Trophoblast cell (in vitro differentiated cells and primary cell): ENCODE measurements at regions not wholly inside any gene's neighbourhood (a gene's known extent, or its start where the extent isn't known, plus 50 kb on each side); places are given as distances from the start of the nearest gene placed in this dataset.

Source experiments
- DNase-seq, 2 donors: peaks; one replicate each; pipeline ENCODE4 v3.0.0-alpha.2; 2016
- H2AFZ ChIP-seq: 2 replicates; pipeline ENCODE4 v1.6.1; 2013; ENCODE audit warnings: low read length, moderate library complexity, mild to moderate bottlenecking; ENCODE audit not compliant: insufficient read depth, poor library complexity
- H2AK5ac ChIP-seq: 2 replicates; pipeline ENCODE4 v1.6.1; 2013; ENCODE audit warnings: mild to moderate bottlenecking, low read length
- H2BK120ac ChIP-seq: 2 replicates; pipeline ENCODE4 v1.6.1; 2013; ENCODE audit warnings: low read length, mild to moderate bottlenecking, moderate library complexity; ENCODE audit not compliant: insufficient read depth, poor library complexity
- H2BK12ac ChIP-seq: 2 replicates; pipeline ENCODE4 v1.6.1; 2013; ENCODE audit warnings: mild to moderate bottlenecking, low read length, moderate library complexity
- H2BK5ac ChIP-seq: 2 replicates; pipeline ENCODE4 v1.6.1; 2013; ENCODE audit warnings: low read length, low read depth, moderate library complexity, mild to moderate bottlenecking; ENCODE audit not compliant: poor library complexity
- H3K14ac ChIP-seq: 2 replicates; pipeline ENCODE4 v1.6.1; 2013; ENCODE audit warnings: mild to moderate bottlenecking, low read length
- H3K18ac ChIP-seq: 2 replicates; pipeline ENCODE4 v1.6.1; 2013; ENCODE audit warnings: mild to moderate bottlenecking, low read length
- H3K23ac ChIP-seq: 2 replicates; pipeline ENCODE4 v1.6.1; 2013; ENCODE audit warnings: low read length
- H3K27ac ChIP-seq: 2 replicates; pipeline ENCODE4 v1.5.1; 2013; ENCODE audit warnings: low read depth, mild to moderate bottlenecking, inconsistent platforms, low read length, moderate library complexity
- H3K27me3 ChIP-seq: 2 replicates; pipeline ENCODE4 v1.6.1; 2013; ENCODE audit warnings: inconsistent platforms, mild to moderate bottlenecking, low read length, moderate library complexity; ENCODE audit not compliant: insufficient read depth
- H3K36me3 ChIP-seq, 2 experiments: 1 replicate in 1 of 2; 2 replicates in 1 of 2; pipeline ENCODE4 v1.6.1; 2013; ENCODE audit warnings: low read length in 2 of 2, mild to moderate bottlenecking in 2 of 2, moderate library complexity in 1 of 2; ENCODE audit not compliant: insufficient read depth in 2 of 2, control insufficient read depth in 1 of 2
- H3K4ac ChIP-seq: 2 replicates; pipeline ENCODE4 v1.6.1; 2013; ENCODE audit warnings: low read depth, mild to moderate bottlenecking, low read length, moderate library complexity
- H3K4me1 ChIP-seq, 2 experiments: 1 replicate in 1 of 2; 2 replicates in 1 of 2; pipeline ENCODE4 v1.6.1; 2013; ENCODE audit warnings: low read length in 2 of 2, mild to moderate bottlenecking in 2 of 2, moderate library complexity in 1 of 2; ENCODE audit not compliant: insufficient read depth in 2 of 2, control insufficient read depth in 1 of 2
- H3K4me2 ChIP-seq: 2 replicates; pipeline ENCODE4 v1.6.1; 2013; ENCODE audit warnings: inconsistent platforms, mild to moderate bottlenecking, low read length, moderate library complexity
- H3K4me3 ChIP-seq: 2 replicates; pipeline ENCODE4 v1.5.1; 2013; ENCODE audit warnings: mild to moderate bottlenecking, low read depth, low read length, inconsistent platforms
- H3K79me1 ChIP-seq: one replicate; pipeline ENCODE4 v1.6.1; 2013; ENCODE audit warnings: low read length
- H3K79me2 ChIP-seq: 2 replicates; pipeline ENCODE4 v1.6.1; 2013; ENCODE audit warnings: low read length, mild to moderate bottlenecking; ENCODE audit not compliant: control insufficient read depth, insufficient read depth, poor library complexity
- H3K9ac ChIP-seq: 2 replicates; pipeline ENCODE4 v1.6.1; 2013; ENCODE audit warnings: mild to moderate bottlenecking, low read length
- H3K9me3 ChIP-seq: 2 replicates; pipeline ENCODE4 v1.6.1; 2013; ENCODE audit warnings: low read depth, mild to moderate bottlenecking, control low read depth, inconsistent platforms, low read length; ENCODE audit not compliant: insufficient read depth
- H4K12ac ChIP-seq: 2 replicates; pipeline ENCODE4 v1.6.1; 2013; ENCODE audit warnings: low read depth, mild to moderate bottlenecking, low read length, moderate library complexity
- H4K8ac ChIP-seq: 2 replicates; pipeline ENCODE4 v1.6.1; 2013; ENCODE audit warnings: low read depth, mild to moderate bottlenecking, low read length, moderate library complexity
- H4K91ac ChIP-seq: one replicate; pipeline ENCODE4 v1.6.1; 2013; ENCODE audit warnings: low read depth, mild to moderate bottlenecking, low read length, moderate library complexity
- WGBS: extraction: QIAGEN DNeasy Blood & Tissue Kit; methylation state at CpG from one replicate; pipeline ENCODE4 v1.1.7; 2013; ENCODE audit warnings: missing lambda C conversion rate; ENCODE audit not compliant: insufficient read length, insufficient coverage; ENCODE audit errors: extremely low coverage; 5-methylcytosine and 5-hydroxymethylcytosine counted together

DNA sequence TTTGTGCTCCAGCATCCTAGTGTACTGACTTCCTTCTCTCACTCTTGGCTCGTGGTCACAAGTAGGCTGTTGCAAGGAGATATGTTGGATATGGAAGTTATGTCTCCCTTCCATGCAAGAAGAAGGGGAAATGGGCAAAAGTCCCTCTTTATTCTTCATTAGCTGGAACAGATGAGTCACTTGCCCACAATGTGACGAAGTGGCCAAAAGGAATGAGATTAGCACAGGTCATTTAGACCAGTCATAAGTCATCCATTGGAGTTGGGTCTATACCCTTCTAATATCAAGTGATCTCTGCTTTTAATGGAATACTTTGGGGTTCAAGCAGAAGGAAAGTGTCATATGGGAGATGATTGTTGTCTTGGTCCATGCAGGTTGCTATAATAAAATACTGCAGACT lies 91.2 kb upstream of the NGF start:
- H3K9me3 ChIP-seq = no peaks in the 10 kb centered on the region
- no peak overlapping the region for H4K12ac ChIP-seq
- no peak overlapping the region for H2BK120ac ChIP-seq
- H3K23ac ChIP-seq = no peak overlapping the region
- no CpG with 5 or more reads among the region's 2 CpGs for WGBS
- H3K79me2 ChIP-seq = no peaks in the 10 kb centered on the region
- H3K79me1 ChIP-seq = peaks cover 2% of the 10 kb centered on the region
- H3K4me1 ChIP-seq = peaks cover 0 to 4% of the 10 kb centered on the region in 2 experiments
- no peak overlapping the region for H2BK12ac ChIP-seq
- no peak overlapping the region for H3K14ac ChIP-seq
- H3K18ac ChIP-seq = no peak overlapping the region
- H2BK5ac ChIP-seq = no peak overlapping the region
- no peaks in the 10 kb centered on the region for H3K27me3 ChIP-seq
- no peak overlapping the region for H3K4me3 ChIP-seq
- no peak overlapping the region for H2AK5ac ChIP-seq
- no peak overlapping the region for H4K91ac ChIP-seq
- no peak overlapping the region for H3K9ac ChIP-seq
- H3K27ac ChIP-seq = no peak overlapping the region
- no peak overlapping the region for H4K8ac ChIP-seq
- DNase-seq = peak in 1 of 2 donors; percentile 42
- H2AFZ ChIP-seq = no peak overlapping the region
- no peak overlapping the region for H3K4me2 ChIP-seq
- H3K4ac ChIP-seq = no peak overlapping the region
- H3K36me3 ChIP-seq = no peaks in the 10 kb centered on the region

DNA sequence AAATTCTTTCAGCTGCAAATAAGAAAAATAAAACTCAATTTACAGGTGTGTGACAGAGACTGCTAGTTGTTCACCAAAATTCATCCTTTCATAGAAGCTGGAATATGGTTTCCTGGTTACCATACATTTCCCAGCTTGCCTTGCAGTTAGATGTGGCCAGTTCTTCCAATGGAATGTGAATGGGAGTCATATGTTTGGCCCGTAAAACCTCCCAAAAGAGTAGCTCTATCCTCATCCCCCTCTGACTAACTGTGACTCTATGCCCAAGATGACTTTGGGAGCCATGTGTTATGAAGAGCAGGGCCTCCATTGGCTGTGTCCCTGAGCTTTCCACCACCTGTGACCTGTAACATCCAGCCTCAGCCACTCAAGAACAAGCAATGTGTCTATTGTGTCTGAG lies 90.6 kb upstream of the NGF start:
- H3K23ac ChIP-seq = no peak overlapping the region
- no peak overlapping the region for H2BK120ac ChIP-seq
- no peak overlapping the region for H4K8ac ChIP-seq
- H3K79me2 ChIP-seq = no peaks in the 10 kb centered on the region
- DNase-seq = no peak
- H4K91ac ChIP-seq = no peak overlapping the region
- no peak overlapping the region for H3K4me3 ChIP-seq
- H3K4me2 ChIP-seq = no peak overlapping the region
- H3K27ac ChIP-seq = no peak overlapping the region
- no peak overlapping the region for H3K4ac ChIP-seq
- no peak overlapping the region for H3K18ac ChIP-seq
- no peaks in the 10 kb centered on the region for H3K36me3 ChIP-seq
- no peak overlapping the region for H2BK5ac ChIP-seq
- H3K9ac ChIP-seq = no peak overlapping the region
- WGBS = no CpG with 5 or more reads among the region's 1 CpG
- H3K27me3 ChIP-seq = no peaks in the 10 kb centered on the region
- no peak overlapping the region for H2BK12ac ChIP-seq
- no peak overlapping the region for H4K12ac ChIP-seq
- H3K79me1 ChIP-seq = peaks cover 2% of the 10 kb centered on the region
- H3K9me3 ChIP-seq = no peaks in the 10 kb centered on the region
- H3K4me1 ChIP-seq = peaks cover 0 to 4% of the 10 kb centered on the region in 2 experiments
- no peak overlapping the region for H2AFZ ChIP-seq
- H2AK5ac ChIP-seq = no peak overlapping the region
- no peak overlapping the region for H3K14ac ChIP-seq

DNA sequence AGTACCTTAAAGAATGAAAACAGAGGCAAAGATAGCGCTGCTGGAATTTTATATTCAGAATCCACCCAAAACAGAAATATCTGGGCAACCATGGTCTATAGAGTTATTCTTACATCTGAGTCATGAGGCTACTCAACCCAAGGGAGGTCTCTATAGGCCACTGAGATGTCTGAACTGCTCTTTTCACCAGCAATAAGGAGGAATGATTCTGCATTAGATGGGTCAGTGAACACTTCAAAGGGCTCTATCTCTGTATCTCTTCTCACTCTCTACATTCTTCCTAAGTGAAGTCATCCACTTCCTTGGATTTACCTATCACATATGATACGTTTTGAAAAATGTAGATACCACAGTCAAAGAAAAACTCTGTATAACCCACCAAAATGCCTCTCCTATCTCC lies 90.2 kb upstream of the NGF start:
- no peak overlapping the region for H3K4me2 ChIP-seq
- H3K4me1 ChIP-seq = peaks cover 0 to 4% of the 10 kb centered on the region in 2 experiments
- no peak overlapping the region for H4K12ac ChIP-seq
- no peaks in the 10 kb centered on the region for H3K27me3 ChIP-seq
- no peaks in the 10 kb centered on the region for H3K9me3 ChIP-seq
- H4K8ac ChIP-seq = no peak overlapping the region
- no peak overlapping the region for H3K4me3 ChIP-seq
- H3K14ac ChIP-seq = no peak overlapping the region
- peak in 1 of 2 donors; percentile 43 for DNase-seq
- no peak overlapping the region for H3K4ac ChIP-seq
- H3K79me1 ChIP-seq = peaks cover 2% of the 10 kb centered on the region
- H2BK12ac ChIP-seq = no peak overlapping the region
- WGBS = no CpG with 5 or more reads among the region's 2 CpGs
- H3K79me2 ChIP-seq = no peaks in the 10 kb centered on the region
- no peak overlapping the region for H2AK5ac ChIP-seq
- no peak overlapping the region for H4K91ac ChIP-seq
- H3K23ac ChIP-seq = no peak overlapping the region
- no peak overlapping the region for H2BK5ac ChIP-seq
- H3K9ac ChIP-seq = no peak overlapping the region
- no peak overlapping the region for H3K18ac ChIP-seq
- H2AFZ ChIP-seq = no peak overlapping the region
- no peak overlapping the region for H2BK120ac ChIP-seq
- no peaks in the 10 kb centered on the region for H3K36me3 ChIP-seq
- no peak overlapping the region for H3K27ac ChIP-seq

DNA sequence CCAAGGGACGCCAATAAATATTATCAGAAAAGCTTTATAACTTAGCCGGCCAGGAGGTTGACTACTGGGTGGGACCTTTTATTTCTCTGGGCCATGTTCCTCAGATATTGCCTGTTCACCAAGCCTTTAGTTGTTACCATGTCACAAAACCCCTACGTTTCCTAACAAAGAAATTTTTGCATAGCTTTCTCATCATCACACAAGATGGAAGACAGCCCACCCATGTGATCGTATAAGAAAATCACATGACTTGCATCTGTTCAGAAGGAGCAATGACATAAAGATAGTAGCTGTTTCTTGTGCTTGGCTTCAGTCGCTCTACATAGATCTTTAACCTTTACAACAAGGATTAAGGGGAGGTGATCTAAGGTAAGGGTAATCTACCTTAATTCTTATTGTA lies 88.9 kb upstream of the NGF start:
- H3K23ac ChIP-seq = no peak overlapping the region
- no peak overlapping the region for H2AFZ ChIP-seq
- no peak overlapping the region for H3K14ac ChIP-seq
- no peak for DNase-seq
- no peak overlapping the region for H3K18ac ChIP-seq
- no peak overlapping the region for H2BK120ac ChIP-seq
- H4K8ac ChIP-seq = no peak overlapping the region
- no peak overlapping the region for H2AK5ac ChIP-seq
- H3K4ac ChIP-seq = no peak overlapping the region
- no CpG with 5 or more reads among the region's 5 CpGs for WGBS
- H2BK12ac ChIP-seq = no peak overlapping the region
- H3K79me2 ChIP-seq = no peaks in the 10 kb centered on the region
- H3K36me3 ChIP-seq = no peaks in the 10 kb centered on the region
- H4K12ac ChIP-seq = no peak overlapping the region
- no peak overlapping the region for H3K4me3 ChIP-seq
- H2BK5ac ChIP-seq = no peak overlapping the region
- no peaks in the 10 kb centered on the region for H3K9me3 ChIP-seq
- peaks cover 2% of the 10 kb centered on the region for H3K79me1 ChIP-seq
- H3K9ac ChIP-seq = no peak overlapping the region
- H4K91ac ChIP-seq = no peak overlapping the region
- no peak overlapping the region for H3K4me2 ChIP-seq
- H3K4me1 ChIP-seq = peaks cover 0 to 4% of the 10 kb centered on the region in 2 experiments
- no peak overlapping the region for H3K27ac ChIP-seq
- no peaks in the 10 kb centered on the region for H3K27me3 ChIP-seq
